HG03342 (cell line): ENCODE measurements at regions not wholly inside any gene's neighbourhood (a gene's known extent, or its start where the extent isn't known, plus 50 kb on each side); places are given as distances from the start of the nearest gene placed in this dataset.

Experiments used
- ATAC-seq: cut with Tn5 transposase; IDR thresholded peaks from one replicate; pipeline ENCODE4 v1.9.1; 2021; ENCODE audit warnings: mild to moderate bottlenecking, moderate library complexity; ENCODE audit not compliant: unreplicated experiment

DNA sequence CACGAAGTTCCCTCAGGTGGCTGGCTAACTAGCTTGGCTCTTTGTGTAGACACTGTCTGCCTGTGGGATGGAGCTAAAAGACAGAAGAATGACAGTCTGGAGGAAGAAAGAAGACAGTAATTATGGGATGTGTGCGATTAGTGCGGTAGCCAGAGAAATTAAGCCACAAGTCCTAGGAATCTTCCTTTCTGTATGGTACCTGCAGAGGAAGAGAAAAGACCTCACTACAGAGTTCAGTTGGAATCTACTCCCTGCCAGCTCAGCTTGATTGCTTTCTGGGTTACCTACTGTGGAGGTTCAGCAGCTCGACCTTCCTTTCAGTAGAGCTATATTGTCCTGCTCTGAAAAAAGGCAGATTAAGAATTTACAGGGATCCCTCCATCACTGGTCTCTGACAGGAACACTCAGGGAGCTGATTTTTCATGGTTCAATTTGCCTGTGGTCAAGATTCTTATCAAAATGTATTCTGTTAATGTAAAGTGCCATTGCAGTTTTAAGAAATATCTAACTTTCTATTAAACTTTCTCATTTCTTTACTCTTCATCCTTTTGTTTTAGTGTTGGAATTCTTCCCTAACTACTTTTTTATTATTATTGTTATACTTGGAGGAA, 187.2 kb downstream of the CENPW start:
- ATAC-seq = no peak

DNA sequence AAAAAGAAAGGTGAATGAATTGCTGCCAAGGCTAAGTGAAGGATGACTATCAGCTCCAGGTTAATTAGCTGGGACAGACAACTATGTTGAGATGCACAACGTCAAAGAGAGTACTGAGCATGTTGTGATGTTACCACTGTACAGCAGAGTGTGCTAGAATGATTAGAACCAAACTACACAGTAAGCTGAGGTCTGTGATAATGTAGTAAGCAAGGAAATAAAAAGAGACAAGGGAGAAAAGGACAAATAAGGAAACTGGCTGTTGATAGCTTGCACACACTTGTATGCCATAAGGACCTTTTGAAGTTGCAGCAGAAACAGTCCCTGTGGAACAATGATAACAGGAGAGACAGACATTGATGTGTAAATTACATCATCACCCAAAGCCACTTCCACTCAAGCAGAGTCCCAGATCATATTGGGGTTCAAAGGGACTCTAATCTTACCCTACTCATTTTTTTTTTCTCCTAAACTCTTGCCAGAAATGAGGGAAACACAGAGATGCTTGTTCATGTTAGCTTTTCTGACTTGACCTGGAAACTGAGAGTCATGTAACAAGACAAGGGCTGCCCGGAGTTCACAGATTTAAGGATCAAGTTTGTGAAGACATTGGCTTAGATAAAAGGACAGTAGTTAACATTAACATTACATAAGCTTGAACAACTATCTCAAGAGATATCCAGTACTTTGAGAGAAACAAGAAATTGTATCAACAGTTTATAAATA, 189.9 kb downstream of the CENPW start:
- ATAC-seq = no peak

DNA sequence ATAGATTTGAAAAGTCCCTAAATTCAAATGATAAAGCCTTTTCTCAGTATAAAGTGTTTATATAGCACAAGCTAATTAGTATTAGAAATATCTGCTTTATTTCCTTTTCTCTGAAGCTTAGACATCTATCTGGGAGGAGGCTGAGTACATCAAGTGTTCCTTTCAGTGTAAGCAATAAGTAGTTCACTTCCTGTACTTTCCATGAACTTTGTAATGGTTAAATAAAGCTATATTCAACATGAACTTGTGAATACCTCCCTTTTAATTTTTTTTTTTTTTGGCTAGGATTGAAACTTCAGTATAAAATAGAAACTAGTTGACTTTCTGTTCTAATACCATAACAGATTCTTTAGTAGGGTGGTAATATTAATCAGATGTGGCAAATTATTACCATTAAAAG, 190.9 kb downstream of the CENPW start:
- no peak for ATAC-seq

DNA sequence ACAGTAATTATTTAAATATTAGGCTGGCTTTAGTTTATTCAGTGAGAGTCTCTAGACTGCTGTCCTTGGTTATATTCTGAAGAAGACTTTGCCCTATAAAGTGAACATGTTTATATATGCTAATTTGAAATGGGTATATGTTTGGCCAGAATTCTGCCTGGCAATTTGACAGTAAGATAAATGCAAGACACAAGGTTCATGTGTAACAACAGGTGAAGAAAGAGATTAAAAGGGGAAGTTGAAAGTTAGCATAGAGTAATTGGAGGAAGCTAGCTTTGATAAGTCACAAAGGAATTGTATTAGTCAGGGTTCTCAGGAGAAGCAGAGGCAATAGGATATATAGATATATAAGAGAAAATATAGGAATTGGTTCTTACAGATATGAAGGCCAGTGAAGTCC, 191.4 kb downstream of the CENPW start:
- ATAC-seq = peak; percentile 39

DNA sequence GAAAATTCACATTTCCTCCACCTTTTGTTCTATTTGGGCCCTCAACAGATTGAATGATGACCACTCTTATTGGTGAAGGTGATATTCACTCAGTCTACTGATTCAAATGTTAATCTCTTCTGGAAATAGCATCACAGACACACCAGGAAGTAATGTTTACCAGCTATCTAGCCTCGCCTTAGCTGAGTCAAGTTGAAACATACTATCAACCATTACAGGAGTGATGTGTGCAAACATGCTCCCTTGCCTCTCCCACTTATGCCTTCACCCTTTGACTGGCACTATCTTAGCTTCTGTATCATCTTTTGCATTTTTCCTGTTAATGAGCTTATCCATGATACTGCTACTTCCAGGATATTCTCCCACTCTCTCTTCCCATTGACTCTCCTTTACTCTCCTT, 191.9 kb downstream of the CENPW start:
- peak; percentile 71 for ATAC-seq

DNA sequence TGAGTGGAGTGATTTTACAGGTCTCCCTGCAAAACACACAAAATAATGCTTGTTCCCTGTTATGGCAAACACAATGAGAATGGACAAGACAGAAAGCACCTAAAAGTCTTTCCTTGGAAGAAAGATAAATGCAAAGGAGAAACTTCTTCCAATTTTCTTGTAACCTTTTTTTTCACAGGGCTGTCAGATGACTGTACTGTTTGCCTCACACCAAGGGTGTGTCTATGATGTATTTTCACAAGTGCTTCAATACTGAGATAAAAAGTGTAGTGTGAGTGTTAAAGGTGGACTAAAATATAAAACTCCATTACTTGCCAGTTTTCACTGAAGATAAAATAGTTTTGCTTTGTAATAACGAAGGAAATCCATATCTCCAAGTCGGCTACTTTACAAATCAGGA, 194.5 kb downstream of the CENPW start:
- no peak for ATAC-seq

DNA sequence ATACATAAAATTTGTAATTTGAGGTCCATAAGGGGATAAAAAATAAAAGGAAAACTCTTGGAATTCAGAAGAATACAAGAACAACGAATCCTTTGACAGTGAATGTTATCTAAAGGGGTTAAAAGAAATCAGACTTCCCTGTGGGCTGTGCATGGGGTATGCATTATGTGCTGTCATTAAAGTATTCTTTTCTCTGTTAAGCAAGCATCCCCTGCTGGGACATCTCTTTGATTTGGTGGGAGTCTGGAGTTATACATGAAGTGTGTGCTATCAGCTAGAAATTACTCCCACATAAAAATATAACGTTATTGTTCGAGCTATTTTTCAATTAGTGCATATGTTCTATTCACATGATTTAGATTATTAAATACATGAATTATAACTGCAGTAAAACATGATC, 195.2 kb downstream of the CENPW start:
- ATAC-seq = no peak

DNA sequence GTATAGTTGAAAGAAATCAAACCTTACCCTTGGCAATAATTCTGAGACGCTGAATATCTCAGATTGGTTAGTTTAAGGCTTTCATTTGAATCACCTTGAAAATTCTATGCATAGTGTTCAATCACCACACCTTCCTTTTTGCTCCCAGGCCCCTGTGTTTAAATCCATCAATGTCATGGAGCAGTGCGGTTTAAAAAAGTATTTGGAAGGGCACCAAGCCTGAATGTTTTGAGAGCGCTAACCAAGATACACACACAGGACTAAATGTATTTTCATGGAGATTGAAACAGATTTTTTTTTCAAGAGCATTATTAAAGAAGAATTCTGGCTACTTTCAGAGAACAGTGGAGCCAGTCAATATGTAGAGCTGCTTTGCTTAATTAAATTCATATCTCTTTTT, 195.7 kb downstream of the CENPW start:
- no peak for ATAC-seq

DNA sequence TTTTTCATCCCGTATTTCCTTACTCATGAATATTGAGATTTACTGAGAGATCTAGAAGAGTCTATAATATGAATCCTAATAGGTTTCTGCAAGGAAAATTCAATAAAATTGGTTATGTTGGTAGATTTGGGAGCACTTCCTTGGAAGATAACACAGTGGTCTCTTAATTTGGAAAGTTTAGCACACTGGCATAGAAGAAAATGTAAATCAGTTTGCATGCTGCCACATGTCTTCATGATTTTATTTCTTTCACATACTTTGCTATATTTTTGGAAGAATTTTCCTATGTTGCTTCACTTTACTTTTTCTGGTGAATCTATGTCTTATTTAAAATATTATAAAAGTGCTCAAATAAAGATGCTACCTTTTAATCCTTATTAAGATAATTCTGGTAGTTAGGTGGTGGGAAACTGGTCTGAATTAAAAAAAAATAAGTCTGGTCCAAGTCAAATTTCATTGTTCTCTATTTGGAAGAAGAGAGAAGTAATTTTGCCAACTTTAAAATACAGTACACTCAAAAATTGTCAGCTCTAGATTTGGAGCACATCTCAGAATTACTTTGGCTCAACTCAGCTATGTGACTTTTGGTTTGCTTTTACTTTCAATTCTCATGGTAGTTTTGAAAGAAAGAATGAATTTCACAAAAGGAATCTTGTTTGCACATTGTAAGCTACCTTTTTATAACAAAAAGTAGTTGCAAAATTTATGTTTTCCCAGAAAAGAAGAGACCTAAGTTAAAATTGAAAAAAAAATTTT, 197.3 kb downstream of the CENPW start:
- no peak for ATAC-seq

DNA sequence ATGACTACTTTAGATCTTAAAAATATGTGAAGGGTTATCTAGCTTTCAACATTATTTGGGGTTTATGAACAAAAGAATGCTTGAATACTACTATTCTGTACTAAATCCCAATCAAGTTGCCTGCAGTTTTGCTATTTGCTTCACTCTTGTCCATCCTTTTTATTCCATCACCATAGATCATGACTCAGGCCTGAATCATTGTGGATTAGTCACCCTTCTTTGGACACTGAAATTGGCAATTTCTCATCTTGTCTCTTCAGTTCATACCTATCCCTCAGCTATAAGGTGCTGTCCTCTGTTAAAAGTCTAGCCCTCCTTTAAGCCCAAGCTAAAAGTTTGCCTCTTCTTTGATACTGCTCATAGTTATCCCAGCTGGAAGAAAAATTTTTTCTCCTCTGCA, 199.1 kb downstream of the CENPW start:
- no peak for ATAC-seq

DNA sequence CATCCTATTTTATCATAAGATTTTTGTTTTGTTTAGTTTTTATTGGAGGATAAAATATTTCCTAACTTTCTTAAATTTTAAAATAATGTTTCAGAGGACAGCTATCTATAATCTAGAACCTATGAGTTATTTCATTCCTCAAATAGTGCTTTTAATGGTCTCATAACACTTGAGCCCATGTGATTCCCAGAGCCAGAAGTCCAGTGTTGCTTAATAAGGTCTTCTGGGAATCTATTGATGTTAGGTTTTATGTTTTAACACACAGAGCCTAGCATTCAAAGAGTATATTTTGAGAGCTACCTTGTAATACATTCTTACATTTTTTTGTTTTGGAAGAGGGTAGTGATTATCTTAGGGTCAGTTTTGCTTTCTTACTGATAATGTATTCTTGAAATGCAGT, 200.2 kb downstream of the CENPW start:
- ATAC-seq = no peak

DNA sequence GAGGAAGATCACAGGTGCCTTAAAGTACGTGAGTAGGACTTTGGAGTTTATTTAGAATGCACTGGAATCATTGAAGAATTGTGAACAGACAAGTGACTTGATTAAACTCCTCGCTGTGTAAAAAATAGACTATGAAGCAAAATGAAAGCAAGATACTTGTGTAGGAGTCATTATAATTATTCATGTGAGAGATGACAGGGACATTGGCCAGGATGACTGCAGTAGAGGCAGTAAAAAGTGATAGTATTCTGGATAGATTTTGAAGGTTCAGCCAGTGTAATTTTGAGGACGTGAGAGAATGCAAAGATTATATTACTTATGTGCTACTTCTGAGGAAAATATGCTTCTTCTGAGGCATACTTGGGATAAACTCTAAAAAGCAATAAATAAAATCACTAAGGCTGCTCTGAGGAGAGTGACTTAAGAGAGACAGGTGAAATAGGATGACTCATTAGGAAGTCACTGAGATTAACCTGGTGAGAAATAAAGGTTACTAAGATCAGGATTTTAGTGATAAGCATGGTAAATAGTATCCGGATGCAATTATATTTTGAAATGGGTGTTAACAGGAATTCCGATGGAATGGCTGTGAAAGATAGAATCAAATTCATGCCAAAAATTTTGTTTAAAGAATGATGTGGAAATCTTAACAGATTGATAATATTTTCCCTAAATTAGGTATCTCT, 202.0 kb downstream of the CENPW start:
- no peak for ATAC-seq

DNA sequence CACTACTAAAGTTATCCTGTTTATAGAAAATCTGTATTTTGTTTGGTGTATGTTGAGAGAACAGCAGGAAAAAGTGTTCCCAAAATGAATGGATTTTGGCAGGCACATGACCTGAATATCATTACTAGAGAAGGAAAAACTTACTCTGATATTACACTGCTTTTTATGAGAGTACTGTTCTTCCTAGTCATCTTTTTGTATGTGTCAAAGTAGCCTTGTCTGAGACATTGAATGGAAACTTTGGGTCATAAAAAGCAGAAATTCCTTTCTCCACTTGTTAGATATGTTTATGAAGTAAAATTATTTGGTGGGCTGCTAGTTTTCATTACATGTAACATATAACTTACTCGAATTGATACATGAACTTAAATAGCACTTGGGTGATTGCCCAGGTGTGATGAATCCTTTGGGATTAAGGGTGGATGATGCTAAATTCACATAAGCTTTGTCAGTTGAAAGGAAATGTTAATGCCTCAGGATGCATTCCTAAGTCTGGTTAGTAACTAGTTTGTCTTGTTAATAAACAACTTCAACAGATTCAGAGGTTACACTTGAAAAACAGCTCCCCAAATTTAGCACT, 206.7 kb downstream of the CENPW start:
- ATAC-seq = no peak

DNA sequence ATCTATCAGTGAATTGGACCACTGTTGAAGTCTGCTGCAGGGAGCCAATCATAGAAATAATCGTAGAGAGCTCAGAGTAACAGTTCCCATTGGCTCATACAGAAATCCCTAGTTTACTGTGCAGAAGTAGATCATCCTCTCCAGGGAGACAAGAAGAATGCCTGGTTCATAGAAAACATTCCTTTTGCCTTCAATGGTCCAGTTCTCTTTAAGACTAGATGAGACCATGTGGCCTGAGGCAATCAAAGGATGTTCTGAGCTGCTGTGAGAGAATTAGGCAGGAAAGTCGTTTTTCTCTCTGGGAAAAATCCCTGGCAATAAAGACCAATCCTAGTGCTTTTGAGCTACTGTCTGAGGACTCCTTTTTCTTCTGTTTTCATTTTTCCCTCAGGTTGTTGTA, 208.4 kb downstream of the CENPW start:
- no peak for ATAC-seq

DNA sequence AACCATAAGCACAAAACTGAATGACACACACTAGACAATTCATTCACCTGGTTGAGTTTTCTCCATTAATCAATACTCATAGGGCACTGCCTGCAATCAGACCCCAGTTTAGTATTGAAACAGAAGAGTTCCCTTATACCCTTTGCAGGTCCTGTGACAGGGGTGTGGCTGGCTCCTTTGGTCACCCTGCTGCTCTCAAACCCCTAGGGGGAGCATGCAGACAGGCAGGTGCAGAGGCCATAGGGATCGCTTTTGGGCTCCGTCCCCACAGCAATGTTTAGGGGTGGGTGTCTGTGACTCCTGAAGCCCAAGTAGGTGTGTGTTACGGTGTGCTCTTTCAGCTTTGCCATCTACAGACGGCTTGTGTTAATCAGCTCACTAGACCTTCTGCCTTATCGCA, 210.4 kb downstream of the CENPW start:
- no peak for ATAC-seq

DNA sequence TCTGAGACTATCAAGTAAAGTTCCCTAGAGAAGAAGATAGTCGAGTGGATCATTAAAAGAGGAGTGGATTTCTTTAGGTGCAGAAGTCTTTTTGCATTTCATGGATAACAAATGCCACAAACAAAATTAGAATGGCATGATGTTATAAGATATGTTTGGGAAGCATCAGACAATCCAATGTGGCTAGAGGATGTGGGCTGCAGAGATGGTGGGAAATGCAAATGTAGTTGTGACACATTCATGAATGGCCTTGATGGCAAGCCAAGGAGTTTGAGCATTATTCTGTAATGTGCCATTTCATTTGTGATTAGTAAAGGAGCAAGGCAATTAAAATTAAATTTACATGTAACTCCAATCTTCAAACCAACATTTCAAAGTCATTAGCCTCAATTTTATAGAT, 211.9 kb downstream of the CENPW start:
- ATAC-seq = no peak

DNA sequence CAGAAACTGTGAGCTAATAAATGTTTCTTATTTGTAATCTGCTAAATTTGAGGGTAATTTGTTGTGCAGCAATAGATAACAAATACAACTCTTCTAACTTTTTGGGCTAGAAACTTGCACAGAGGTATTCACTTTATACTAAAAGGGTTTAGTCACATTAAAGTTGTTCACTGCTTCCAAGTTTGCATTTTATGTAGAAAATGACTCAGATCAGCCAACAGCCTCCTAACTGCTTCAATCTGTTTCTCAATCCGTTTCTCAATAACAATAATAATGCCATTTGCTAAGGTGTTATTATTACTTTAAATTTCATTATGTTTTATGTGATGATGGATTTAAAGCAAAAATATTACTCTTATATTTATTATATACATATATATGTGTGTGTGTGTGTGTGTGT, 213.9 kb downstream of the CENPW start:
- no peak for ATAC-seq

DNA sequence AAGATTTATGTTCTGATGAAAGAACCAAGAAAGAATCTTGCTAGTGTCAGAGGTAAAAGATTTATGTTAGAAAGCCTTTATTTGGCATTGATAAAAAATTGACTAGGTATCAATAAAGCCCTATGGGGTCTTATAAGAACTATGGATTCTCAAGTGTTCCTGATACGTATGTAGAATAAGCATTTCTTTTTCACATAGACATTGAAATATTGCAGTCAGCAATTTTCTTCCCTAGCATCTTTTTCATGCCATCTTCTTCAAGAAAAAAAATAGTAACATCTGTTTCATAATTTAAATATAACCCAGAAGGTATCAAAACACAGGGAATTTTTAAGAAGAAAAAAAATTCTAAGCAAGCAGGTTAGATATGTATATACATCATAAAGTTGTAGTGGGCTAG, 230.6 kb downstream of the CENPW start:
- no peak for ATAC-seq

DNA sequence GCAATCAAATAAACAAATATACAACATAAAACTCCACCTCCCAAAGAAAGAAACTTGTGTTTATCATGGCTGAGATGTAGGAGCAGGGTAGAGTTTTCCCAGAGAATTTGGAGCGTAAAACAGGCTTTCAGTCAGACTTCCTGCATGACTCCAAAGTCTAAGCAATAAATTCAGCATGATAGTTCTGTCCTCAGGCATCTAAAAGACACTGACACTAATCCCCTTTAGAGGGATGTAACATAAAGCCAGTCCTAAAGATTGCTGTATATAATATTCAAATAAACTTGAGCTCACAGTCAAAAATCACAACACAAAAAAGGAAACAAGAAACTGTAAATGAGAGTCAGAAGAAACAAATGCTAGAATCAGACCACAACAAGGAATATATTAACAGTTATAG, 234.4 kb downstream of the CENPW start:
- no peak for ATAC-seq

DNA sequence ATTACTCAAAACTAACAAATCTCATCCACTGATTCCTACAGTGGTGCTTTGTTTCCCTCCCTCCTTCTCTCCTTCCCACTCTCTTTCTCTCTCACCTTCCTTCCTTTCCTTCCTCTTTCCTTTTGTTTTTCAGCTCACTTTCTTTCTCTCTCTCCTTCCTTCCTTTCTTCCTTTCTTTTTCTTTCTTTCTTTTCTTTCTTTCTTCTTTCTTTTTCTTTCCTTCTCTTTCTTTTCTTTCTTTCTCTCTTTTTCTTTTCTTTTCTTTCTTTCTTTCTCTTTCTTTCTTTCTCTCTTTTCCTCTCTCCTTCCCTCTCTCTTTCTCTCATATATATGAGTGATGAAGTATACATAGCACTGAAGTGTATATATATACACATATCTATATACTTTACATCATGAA, 241.4 kb downstream of the CENPW start:
- ATAC-seq = no peak

DNA sequence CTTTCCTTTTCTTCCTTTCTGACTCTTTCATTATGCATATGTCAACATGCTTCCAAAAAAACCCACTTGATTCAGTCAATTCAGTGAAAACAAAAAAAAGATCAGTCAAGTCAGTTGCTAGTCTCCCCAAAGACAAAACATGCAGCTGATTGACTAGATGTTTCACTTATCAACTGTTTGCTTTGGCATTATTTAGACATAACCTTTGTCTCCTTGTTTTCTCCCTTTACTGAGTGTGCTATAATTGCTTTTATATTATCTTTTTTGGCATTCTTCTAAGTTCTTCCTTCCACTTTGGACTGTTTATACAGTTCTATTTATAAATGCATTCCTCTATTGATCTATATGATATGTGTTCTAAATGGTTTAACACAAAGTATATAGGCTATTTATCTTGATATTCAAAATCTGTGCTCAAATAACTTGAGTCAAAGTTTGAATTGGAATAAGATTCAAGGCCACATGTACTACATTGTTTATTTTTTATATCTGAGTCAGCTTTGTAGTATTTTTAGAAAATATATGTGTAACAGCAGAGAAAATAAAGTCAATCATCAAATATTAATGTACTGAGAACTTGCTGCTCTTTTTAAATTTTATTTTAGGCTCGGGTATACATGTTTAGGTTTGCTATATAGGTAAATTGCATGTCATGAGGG, 260.5 kb downstream of the CENPW start:
- ATAC-seq = no peak
